ENCODE measurements at regions not wholly inside any gene's neighbourhood (a gene's known extent, or its start where the extent isn't known, plus 50 kb on each side); places are given as distances from the start of the nearest gene placed in this dataset.

- H3K27ac ChIP-seq (ENCODE audit: poor library complexity, severe bottlenecking), result no peak overlapping the region
- H3K36me3 ChIP-seq (ENCODE audit: low read depth), result no peaks in the 10 kb centered on the region
- H3K4me1 ChIP-seq (ENCODE audit: insufficient read depth, poor library complexity, severe bottlenecking), result no peaks in the 10 kb centered on the region
- no peak overlapping the region for H3K4me3 ChIP-seq (ENCODE audit: severe bottlenecking)
- TF ChIP-seq CTCF (IDR thresholded peaks at IDR 0.05; ENCODE audit: poor library complexity, severe bottlenecking), result no peak
- no peaks in the 10 kb centered on the region for H3K27me3 ChIP-seq (ENCODE audit: insufficient read depth, poor library complexity, severe bottlenecking)
- DNase-seq (ENCODE audit: low spot score), result no peak
- ATAC-seq (ENCODE audit: low read depth), result peak; percentile 71
- no peaks in the 10 kb centered on the region for H3K9me3 ChIP-seq (ENCODE audit: severe bottlenecking)
Measured at GRCh38 chr7:156055206-156055822, 243.1 kb upstream of the SHH start.

- H3K27me3 ChIP-seq (ENCODE audit: insufficient read depth, poor library complexity, severe bottlenecking), result peaks cover 4% of the 10 kb centered on the region
- H3K27ac ChIP-seq (ENCODE audit: poor library complexity, severe bottlenecking), result no peak overlapping the region
- no peak for TF ChIP-seq CTCF (IDR thresholded peaks at IDR 0.05; ENCODE audit: poor library complexity, severe bottlenecking)
- no peak for ATAC-seq (ENCODE audit: low read depth)
- no peak for DNase-seq (ENCODE audit: low spot score)
- H3K9me3 ChIP-seq (ENCODE audit: severe bottlenecking), result no peaks in the 10 kb centered on the region
- H3K36me3 ChIP-seq (ENCODE audit: low read depth), result no peaks in the 10 kb centered on the region
- no peaks in the 10 kb centered on the region for H3K4me1 ChIP-seq (ENCODE audit: insufficient read depth, poor library complexity, severe bottlenecking)
- H3K4me3 ChIP-seq (ENCODE audit: severe bottlenecking), result no peak overlapping the region
Measured at GRCh38 chr7:156051884-156052283, 239.6 kb upstream of the SHH start.

- no peaks in the 10 kb centered on the region for H3K9me3 ChIP-seq (ENCODE audit: severe bottlenecking)
- ATAC-seq (ENCODE audit: low read depth) (no peak), DNase-seq (ENCODE audit: low spot score) (no peak)
- no peak overlapping the region for H3K27ac ChIP-seq (ENCODE audit: poor library complexity, severe bottlenecking)
- peaks cover 4% of the 10 kb centered on the region for H3K27me3 ChIP-seq (ENCODE audit: insufficient read depth, poor library complexity, severe bottlenecking)
- no peaks in the 10 kb centered on the region for H3K4me1 ChIP-seq (ENCODE audit: insufficient read depth, poor library complexity, severe bottlenecking)
- no peaks in the 10 kb centered on the region for H3K36me3 ChIP-seq (ENCODE audit: low read depth)
- H3K4me3 ChIP-seq (ENCODE audit: severe bottlenecking), result no peak overlapping the region
- no peak for TF ChIP-seq CTCF (IDR thresholded peaks at IDR 0.05; ENCODE audit: poor library complexity, severe bottlenecking)
Measured at GRCh38 chr7:156050636-156051569, 238.6 kb upstream of the SHH start.

- peaks cover 4% of the 10 kb centered on the region for H3K27me3 ChIP-seq (ENCODE audit: insufficient read depth, poor library complexity, severe bottlenecking)
- no peak for TF ChIP-seq CTCF (IDR thresholded peaks at IDR 0.05; ENCODE audit: poor library complexity, severe bottlenecking)
- H3K4me3 ChIP-seq (ENCODE audit: severe bottlenecking), result no peak overlapping the region
- no peaks in the 10 kb centered on the region for H3K9me3 ChIP-seq (ENCODE audit: severe bottlenecking)
- H3K4me1 ChIP-seq (ENCODE audit: insufficient read depth, poor library complexity, severe bottlenecking), result no peaks in the 10 kb centered on the region
- no peaks in the 10 kb centered on the region for H3K36me3 ChIP-seq (ENCODE audit: low read depth)
- no peak for ATAC-seq (ENCODE audit: low read depth)
- H3K27ac ChIP-seq (ENCODE audit: poor library complexity, severe bottlenecking), result no peak overlapping the region
- no peak for DNase-seq (ENCODE audit: low spot score)
Measured at GRCh38 chr7:156049366-156049765, 237.1 kb upstream of the SHH start.

Data from RWPE2 (cell line).